ENCODE measurements at regions not wholly inside any gene's neighbourhood (a gene's known extent, or its start where the extent isn't known, plus 50 kb on each side); places are given as distances from the start of the nearest gene placed in this dataset.

- Histone ChIP-seq H3K27me3 (replicated peaks; ENCODE audit: control insufficient read depth, insufficient read depth, low read length) (no peaks in the 10 kb centered on the region), H3K36me3 (ENCODE audit: control insufficient read depth, insufficient read depth, low read length) (no peaks in the 10 kb centered on the region), H3K4me3 (replicated peaks; ENCODE audit: low read depth, low read length) (no peak overlapping the region)
- DNase-seq (ENCODE audit: extremely low read depth, insufficient read length), result no peak
- TF ChIP-seq CTCF (IDR thresholded peaks at IDR 0.05; ENCODE audit: insufficient read depth, low read length, poor library complexity, severe bottlenecking), result no peak
Observed at GRCh38 chr13:67554286-67554685, 324.1 kb upstream of the PCDH9 start.

- H3K27me3 ChIP-seq (replicated peaks; ENCODE audit: control insufficient read depth, insufficient read depth, low read length), result no peaks in the 10 kb centered on the region
Observed at GRCh38 chr13:67549331-67549730, 319.2 kb upstream of the PCDH9 start.

GRCh38 chr13:67538906-67539305 lies 308.8 kb upstream of the PCDH9 start:
- TF ChIP-seq CTCF (IDR thresholded peaks at IDR 0.05; ENCODE audit: insufficient read depth, low read length, poor library complexity, severe bottlenecking), result no peak

More at GRCh38 chr13:67549331-67549730, 319.2 kb upstream of the PCDH9 start:
- H3K4me3 ChIP-seq (replicated peaks; ENCODE audit: low read depth, low read length), result no peak overlapping the region
- no peak for DNase-seq (ENCODE audit: extremely low read depth, insufficient read length)
- no peak for TF ChIP-seq CTCF (IDR thresholded peaks at IDR 0.05; ENCODE audit: insufficient read depth, low read length, poor library complexity, severe bottlenecking)
- no peaks in the 10 kb centered on the region for H3K36me3 ChIP-seq (ENCODE audit: control insufficient read depth, insufficient read depth, low read length)

GRCh38 chr13:67520886-67521285 lies 290.8 kb upstream of the PCDH9 start:
- DNase-seq (ENCODE audit: extremely low read depth, insufficient read length), result no peak
- H3K27me3 ChIP-seq (replicated peaks; ENCODE audit: control insufficient read depth, insufficient read depth, low read length), result no peaks in the 10 kb centered on the region
- TF ChIP-seq CTCF (IDR thresholded peaks at IDR 0.05; ENCODE audit: insufficient read depth, low read length, poor library complexity, severe bottlenecking), result no peak
- H3K4me3 ChIP-seq (replicated peaks; ENCODE audit: low read depth, low read length), result no peak overlapping the region
- H3K36me3 ChIP-seq (ENCODE audit: control insufficient read depth, insufficient read depth, low read length), result no peaks in the 10 kb centered on the region

More at GRCh38 chr13:67538906-67539305, 308.8 kb upstream of the PCDH9 start:
- Histone ChIP-seq H3K27me3 (replicated peaks; ENCODE audit: control insufficient read depth, insufficient read depth, low read length) (no peaks in the 10 kb centered on the region), H3K4me3 (replicated peaks; ENCODE audit: low read depth, low read length) (no peak overlapping the region), H3K36me3 (ENCODE audit: control insufficient read depth, insufficient read depth, low read length) (no peaks in the 10 kb centered on the region)
- DNase-seq (ENCODE audit: extremely low read depth, insufficient read length), result no peak

GRCh38 chr13:67519356-67519755 lies 289.2 kb upstream of the PCDH9 start:
- DNase-seq (ENCODE audit: extremely low read depth, insufficient read length), result no peak
- TF ChIP-seq CTCF (IDR thresholded peaks at IDR 0.05; ENCODE audit: insufficient read depth, low read length, poor library complexity, severe bottlenecking), result no peak
- H3K36me3 ChIP-seq (ENCODE audit: control insufficient read depth, insufficient read depth, low read length), result no peaks in the 10 kb centered on the region
- H3K4me3 ChIP-seq (replicated peaks; ENCODE audit: low read depth, low read length), result no peak overlapping the region
- H3K27me3 ChIP-seq (replicated peaks; ENCODE audit: control insufficient read depth, insufficient read depth, low read length), result no peaks in the 10 kb centered on the region

- DNase-seq (ENCODE audit: extremely low read depth, insufficient read length), result no peak
- no peaks in the 10 kb centered on the region for H3K27me3 ChIP-seq (replicated peaks; ENCODE audit: control insufficient read depth, insufficient read depth, low read length)
- no peak for TF ChIP-seq CTCF (IDR thresholded peaks at IDR 0.05; ENCODE audit: insufficient read depth, low read length, poor library complexity, severe bottlenecking)
- H3K36me3 ChIP-seq (ENCODE audit: control insufficient read depth, insufficient read depth, low read length), result no peaks in the 10 kb centered on the region
- H3K4me3 ChIP-seq (replicated peaks; ENCODE audit: low read depth, low read length), result no peak overlapping the region
Observed at GRCh38 chr13:67518785-67519184, 288.6 kb upstream of the PCDH9 start.
